ENCODE measurements at regions not wholly inside any gene's neighbourhood (a gene's known extent, or its start where the extent isn't known, plus 50 kb on each side); places are given as distances from the start of the nearest gene placed in this dataset.
"Not testable (repeated sequence)": the region's sequence is repeated elsewhere in the genome, so short reads cannot be mapped to it uniquely, and the experiment has no call there.

- no peak for DNase-seq
Measured at GRCh38 chr1:99062192-99062591, 57.5 kb upstream of the PLPPR5 start.

- DNase-seq = no peak
Measured at GRCh38 chr1:99069146-99069545, 64.5 kb upstream of the PLPPR5 start.

- DNase-seq = not testable (repeated sequence)
Measured at GRCh38 chr1:99078529-99078928, 73.9 kb upstream of the PLPPR5 start.

- no peak for DNase-seq
Measured at GRCh38 chr1:99082366-99082765, 77.7 kb upstream of the PLPPR5 start.

- DNase-seq = no peak
Measured at GRCh38 chr1:99083338-99083737, 78.7 kb upstream of the PLPPR5 start.

GRCh38 chr1:99084562-99084961, 79.9 kb upstream of the PLPPR5 start:
- DNase-seq = no peak

- no peak for DNase-seq
Measured at GRCh38 chr1:99086057-99086456, 81.4 kb upstream of the PLPPR5 start.

- DNase-seq = no peak
Measured at GRCh38 chr1:99098589-99098988, 93.9 kb upstream of the PLPPR5 start.

- DNase-seq = no peak
Measured at GRCh38 chr1:99106274-99106673, 101.6 kb upstream of the PLPPR5 start.

- DNase-seq = no peak
Measured at GRCh38 chr1:99107680-99108079, 103.0 kb upstream of the PLPPR5 start.

GRCh38 chr1:99110140-99111041, 105.7 kb upstream of the PLPPR5 start:
- DNase-seq = no peak

- DNase-seq = no peak
Measured at GRCh38 chr1:99115231-99115630, 110.6 kb upstream of the PLPPR5 start.

GRCh38 chr1:99119188-99119587, 114.5 kb upstream of the PLPPR5 start:
- DNase-seq = no peak

- DNase-seq = no peak
Measured at GRCh38 chr1:99122039-99122438, 117.4 kb upstream of the PLPPR5 start.

GRCh38 chr1:99123936-99124335, 119.3 kb upstream of the PLPPR5 start:
- no peak for DNase-seq

GRCh38 chr1:99131546-99131945, 126.9 kb upstream of the PLPPR5 start:
- no peak for DNase-seq

GRCh38 chr1:99133756-99134500, 129.3 kb upstream of the PLPPR5 start:
- no peak for DNase-seq

- no peak for DNase-seq
Measured at GRCh38 chr1:99137554-99138206, 126.6 kb upstream of the PLPPR4 start.

- DNase-seq = no peak
Measured at GRCh38 chr1:99139876-99140275, 124.4 kb upstream of the PLPPR4 start.

GRCh38 chr1:99146129-99146848, 118.0 kb upstream of the PLPPR4 start:
- no peak for DNase-seq

GRCh38 chr1:99149952-99150351, 114.3 kb upstream of the PLPPR4 start:
- no peak for DNase-seq

- DNase-seq = no peak
Measured at GRCh38 chr1:99152132-99152531, 112.2 kb upstream of the PLPPR4 start.

- DNase-seq = no peak
Measured at GRCh38 chr1:99163671-99164070, 100.6 kb upstream of the PLPPR4 start.
